SK-N-SH treated with all-trans-retinoic acid at 6 μM for 48 hours (cell line): ENCODE measurements at regions not wholly inside any gene's neighbourhood (a gene's known extent, or its start where the extent isn't known, plus 50 kb on each side); places are given as distances from the start of the nearest gene placed in this dataset.

Experiments
- ATAC-seq: fragments of 200-7000 bp; cut with Tn5 transposase; 3 replicates; pipeline ENCODE4 v1.9.1; 2020; ENCODE audit warnings: mild to moderate bottlenecking, moderate library complexity
- ARNTL ChIP-seq: fragments of 450-650 bp; formaldehyde crosslinking; IDR thresholded peaks from 2 replicates; pipeline ENCODE4 v1.5.0; 2020; ENCODE audit warnings: low read depth, mild to moderate bottlenecking, moderate library complexity, borderline replicate concordance
- BACH2 ChIP-seq: fragments of 250-450 bp; sonication (Bioruptor Pico); IDR thresholded peaks from 2 replicates; pipeline ENCODE4 v1.9.0; 2021; ENCODE audit warnings: mild to moderate bottlenecking, borderline replicate concordance
- CREB5 ChIP-seq: fragments of 250-450 bp; sonication (Bioruptor Pico); IDR thresholded peaks from 2 replicates; pipeline ENCODE4 v1.5.1; 2020; ENCODE audit warnings: low read depth, mild to moderate bottlenecking, moderate library complexity
- ESRRG ChIP-seq: fragments of 250-450 bp; sonication (Bioruptor Pico); IDR thresholded peaks from 2 replicates; pipeline ENCODE4 v1.6.1; 2021; ENCODE audit warnings: mild to moderate bottlenecking
- GLIS3 ChIP-seq: fragments of 250-450 bp; sonication (Bioruptor Pico); IDR thresholded peaks from 2 replicates; pipeline ENCODE4 v1.5.0; 2020; ENCODE audit warnings: mild to moderate bottlenecking, moderate library complexity
- ISL1 ChIP-seq: fragments of 250-450 bp; sonication (Bioruptor Pico); IDR thresholded peaks from 2 replicates; pipeline ENCODE4 v2.1.2; 2022; ENCODE audit warnings: mild to moderate bottlenecking, moderate library complexity
- OSR1 ChIP-seq: fragments of 250-450 bp; sonication (Bioruptor Pico); IDR thresholded peaks from 2 replicates; pipeline ENCODE4 v1.8.0; 2022; ENCODE audit warnings: moderate library complexity, mild to moderate bottlenecking, inconsistent platforms
- PATZ1 ChIP-seq: fragments of 250-450 bp; sonication (Bioruptor Pico); IDR thresholded peaks from 2 replicates; pipeline ENCODE4 v1.8.0; 2020; ENCODE audit warnings: mild to moderate bottlenecking, moderate library complexity, borderline replicate concordance
- PPARA ChIP-seq: fragments of 250-450 bp; sonication (Bioruptor Pico); IDR thresholded peaks from 2 replicates; pipeline ENCODE4 v1.5.0; 2020; ENCODE audit warnings: mild to moderate bottlenecking, borderline replicate concordance
- RARB ChIP-seq: fragments of 250-450 bp; sonication (Bioruptor Pico); IDR thresholded peaks from 2 replicates; pipeline ENCODE4 v1.8.0; 2021; ENCODE audit warnings: mild to moderate bottlenecking, moderate library complexity
- TCF4 ChIP-seq: fragments of 250-450 bp; sonication (Bioruptor Pico); IDR thresholded peaks from 2 replicates; pipeline ENCODE4 v1.8.0; 2021; ENCODE audit warnings: mild to moderate bottlenecking, moderate library complexity, borderline replicate concordance
- TOX ChIP-seq: fragments of 250-450 bp; sonication (Bioruptor Pico); IDR thresholded peaks from 2 replicates; pipeline ENCODE4 v1.8.0; 2021; ENCODE audit warnings: mild to moderate bottlenecking, moderate library complexity, borderline replicate concordance
- ZC3H10 ChIP-seq: fragments of 250-450 bp; sonication (Bioruptor Pico); IDR thresholded peaks from 2 replicates; pipeline ENCODE4 v1.5.1; 2021; ENCODE audit warnings: mild to moderate bottlenecking, moderate library complexity
- ZFP3 ChIP-seq: fragments of 250-450 bp; sonication (Bioruptor Pico); IDR thresholded peaks from 2 replicates; pipeline ENCODE4 v1.5.0; 2020; ENCODE audit warnings: mild to moderate bottlenecking, moderate library complexity
- ZFP30 ChIP-seq: fragments of 450-650 bp; formaldehyde crosslinking; IDR thresholded peaks from 2 replicates; pipeline ENCODE4 v1.5.0; 2022; ENCODE audit warnings: mild to moderate bottlenecking, moderate library complexity
- ZNF565 ChIP-seq: fragments of 450-650 bp; formaldehyde crosslinking; conservative IDR thresholded peaks from 2 replicates; pipeline ENCODE4 v1.5.0; 2020; ENCODE audit warnings: low read depth, mild to moderate bottlenecking, moderate library complexity
- ZNF70 ChIP-seq: fragments of 450-650 bp; formaldehyde crosslinking; IDR thresholded peaks from 2 replicates; pipeline ENCODE4 v1.5.0; 2020; ENCODE audit warnings: mild to moderate bottlenecking, moderate library complexity
- ZNF8 ChIP-seq: fragments of 450-650 bp; formaldehyde crosslinking; IDR thresholded peaks from 2 replicates; pipeline ENCODE4 v1.5.0; 2020; ENCODE audit warnings: mild to moderate bottlenecking, moderate library complexity
- TF ChIP-seq, protein P1 (sequence below): fragments of 250-450 bp; sonication (Bioruptor Pico); IDR thresholded peaks from 2 replicates; pipeline ENCODE4 v1.5.1; 2021; ENCODE audit warnings: mild to moderate bottlenecking, moderate library complexity
- TF ChIP-seq, protein P2 (sequence below): fragments of 250-450 bp; sonication (Bioruptor Pico); IDR thresholded peaks from 2 replicates; pipeline ENCODE4 v1.5.0; 2020; ENCODE audit warnings: mild to moderate bottlenecking, moderate library complexity

GRCh38 chr2:234409590-234409989 is 87.3 kb downstream of the ARL4C start:
- TF ChIP-seq CREB5 (CRISPR knock-in tag) (no peak), RARB (no peak), ZFP3 (CRISPR knock-in tag) (no peak), ISL1 (no peak), TOX (CRISPR knock-in tag) (no peak)
- no peak for ATAC-seq

DNA sequence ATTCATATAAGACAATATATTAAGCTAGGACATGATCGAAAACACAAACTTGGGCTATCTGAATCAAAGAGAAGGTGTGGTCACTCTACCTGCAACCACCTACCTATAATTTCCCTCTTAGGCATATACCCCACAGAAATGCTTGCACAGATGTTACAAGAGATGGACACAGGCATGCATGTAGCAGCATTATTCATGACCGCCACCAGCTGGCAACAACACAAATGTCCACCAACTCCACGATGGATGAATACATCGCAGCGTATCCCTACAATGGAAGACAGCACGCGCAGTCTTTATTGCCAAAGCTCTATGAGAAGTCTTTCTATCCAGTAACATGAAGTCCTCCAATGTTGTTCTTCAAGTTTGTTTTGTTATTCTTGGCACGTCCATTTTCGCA is 90.8 kb downstream of the ARL4C start:
- no peak for TF ChIP-seq ISL1
- no peak for TF ChIP-seq CREB5 (CRISPR knock-in tag)
- no peak for TF ChIP-seq ZNF565 (CRISPR knock-in tag)
- no peak for TF ChIP-seq ZFP30 (CRISPR knock-in tag)
- TF ChIP-seq BACH2 (CRISPR knock-in tag), result no peak
- no peak for TF ChIP-seq PATZ1
- TF ChIP-seq ZNF70 (CRISPR knock-in tag), result no peak
- no peak for TF ChIP-seq PPARA
- no peak for TF ChIP-seq ZFP3 (CRISPR knock-in tag)
- TF ChIP-seq TOX (CRISPR knock-in tag), result no peak
- no peak for ATAC-seq

DNA sequence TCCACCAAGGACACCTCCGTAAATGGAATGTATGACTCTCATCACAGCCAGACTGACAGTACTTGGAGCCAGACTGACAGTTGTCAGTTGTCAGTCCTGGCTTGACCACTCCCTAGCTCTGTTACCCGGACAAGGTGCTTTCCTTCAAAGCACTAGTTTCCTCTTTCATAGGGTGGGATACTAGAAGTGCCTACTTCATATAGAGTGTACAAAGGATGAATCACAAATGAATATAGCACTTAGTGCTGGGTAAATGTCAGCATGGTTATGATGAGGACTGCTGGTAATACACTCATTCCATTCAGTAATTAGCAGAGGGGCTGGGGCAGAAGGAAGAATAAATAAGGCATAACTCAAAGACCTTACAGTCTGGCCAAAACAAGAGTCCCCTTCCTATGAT is 91.4 kb downstream of the ARL4C start:
- ATAC-seq, result no peak
- TF ChIP-seq PPARA (no peak), ZNF70 (CRISPR knock-in tag) (no peak), ARNTL (CRISPR knock-in tag) (no peak), ZFP3 (CRISPR knock-in tag) (no peak)

- TF ChIP-seq PATZ1, result no peak
- no peak for TF ChIP-seq ARNTL (CRISPR knock-in tag)
- TF ChIP-seq OSR1 (CRISPR knock-in tag), result no peak
- TF ChIP-seq, protein P1, sequence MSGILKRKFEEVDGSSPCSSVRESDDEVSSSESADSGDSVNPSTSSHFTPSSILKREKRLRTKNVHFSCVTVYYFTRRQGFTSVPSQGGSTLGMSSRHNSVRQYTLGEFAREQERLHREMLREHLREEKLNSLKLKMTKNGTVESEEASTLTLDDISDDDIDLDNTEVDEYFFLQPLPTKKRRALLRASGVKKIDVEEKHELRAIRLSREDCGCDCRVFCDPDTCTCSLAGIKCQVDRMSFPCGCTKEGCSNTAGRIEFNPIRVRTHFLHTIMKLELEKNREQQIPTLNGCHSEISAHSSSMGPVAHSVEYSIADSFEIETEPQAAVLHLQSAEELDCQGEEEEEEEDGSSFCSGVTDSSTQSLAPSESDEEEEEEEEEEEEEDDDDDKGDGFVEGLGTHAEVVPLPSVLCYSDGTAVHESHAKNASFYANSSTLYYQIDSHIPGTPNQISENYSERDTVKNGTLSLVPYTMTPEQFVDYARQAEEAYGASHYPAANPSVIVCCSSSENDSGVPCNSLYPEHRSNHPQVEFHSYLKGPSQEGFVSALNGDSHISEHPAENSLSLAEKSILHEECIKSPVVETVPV (CRISPR knock-in tag), result no peak
- TF ChIP-seq ZNF8 (CRISPR knock-in tag), result no peak
- TF ChIP-seq, protein P2, sequence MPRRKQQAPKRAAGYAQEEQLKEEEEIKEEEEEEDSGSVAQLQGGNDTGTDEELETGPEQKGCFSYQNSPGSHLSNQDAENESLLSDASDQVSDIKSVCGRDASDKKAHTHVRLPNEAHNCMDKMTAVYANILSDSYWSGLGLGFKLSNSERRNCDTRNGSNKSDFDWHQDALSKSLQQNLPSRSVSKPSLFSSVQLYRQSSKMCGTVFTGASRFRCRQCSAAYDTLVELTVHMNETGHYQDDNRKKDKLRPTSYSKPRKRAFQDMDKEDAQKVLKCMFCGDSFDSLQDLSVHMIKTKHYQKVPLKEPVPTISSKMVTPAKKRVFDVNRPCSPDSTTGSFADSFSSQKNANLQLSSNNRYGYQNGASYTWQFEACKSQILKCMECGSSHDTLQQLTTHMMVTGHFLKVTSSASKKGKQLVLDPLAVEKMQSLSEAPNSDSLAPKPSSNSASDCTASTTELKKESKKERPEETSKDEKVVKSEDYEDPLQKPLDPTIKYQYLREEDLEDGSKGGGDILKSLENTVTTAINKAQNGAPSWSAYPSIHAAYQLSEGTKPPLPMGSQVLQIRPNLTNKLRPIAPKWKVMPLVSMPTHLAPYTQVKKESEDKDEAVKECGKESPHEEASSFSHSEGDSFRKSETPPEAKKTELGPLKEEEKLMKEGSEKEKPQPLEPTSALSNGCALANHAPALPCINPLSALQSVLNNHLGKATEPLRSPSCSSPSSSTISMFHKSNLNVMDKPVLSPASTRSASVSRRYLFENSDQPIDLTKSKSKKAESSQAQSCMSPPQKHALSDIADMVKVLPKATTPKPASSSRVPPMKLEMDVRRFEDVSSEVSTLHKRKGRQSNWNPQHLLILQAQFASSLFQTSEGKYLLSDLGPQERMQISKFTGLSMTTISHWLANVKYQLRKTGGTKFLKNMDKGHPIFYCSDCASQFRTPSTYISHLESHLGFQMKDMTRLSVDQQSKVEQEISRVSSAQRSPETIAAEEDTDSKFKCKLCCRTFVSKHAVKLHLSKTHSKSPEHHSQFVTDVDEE, result no peak
- TF ChIP-seq BACH2 (CRISPR knock-in tag), result no peak
- TF ChIP-seq PPARA, result no peak
- no peak for TF ChIP-seq TCF4 (CRISPR knock-in tag)
- TF ChIP-seq ZFP30 (CRISPR knock-in tag), result no peak
- TF ChIP-seq ESRRG (CRISPR knock-in tag), result no peak
- no peak for TF ChIP-seq ZC3H10
- TF ChIP-seq GLIS3 (CRISPR knock-in tag), result no peak
- ATAC-seq, result no peak
Measured at GRCh38 chr2:234404957-234405356, 91.9 kb downstream of the ARL4C start.
